Pancreas (tissue), 10 donors: ENCODE measurements at regions not wholly inside any gene's neighbourhood (a gene's known extent, or its start where the extent isn't known, plus 50 kb on each side); places are given as distances from the start of the nearest gene placed in this dataset.

Source experiments
- ATAC-seq, 4 donors: fragments of 200-7000 bp; cut with Tn5 transposase; one replicate each; pipeline versions ENCODE4 v1.8.0 to v1.9.1; 2020; ENCODE audit warnings: mild to moderate bottlenecking in 4 of 4, moderate library complexity in 4 of 4
- DNase-seq, 6 donors: peaks; one replicate each; pipeline ENCODE4 v3.0.0-alpha.2; 2020
- FAIRE-seq: peaks from 2 replicates; lab custom pipeline; 2012; peaks lifted over from hg19 to GRCh38; lab: Jason Lieb, UNC
- H3K27ac ChIP-seq, 4 donors: fragments of 200-600 bp; sonication (generic); 1 replicate in 3 of 4; 2 replicates in 1 of 4; pipeline versions ENCODE4 v1.5.0 to v1.8.0; 2020
- H3K27me3 ChIP-seq, 4 donors: fragments of 200-600 bp; one replicate each; pipeline ENCODE4 v1.8.0; 2021
- H3K36me3 ChIP-seq, 3 donors: fragments of 200-600 bp; sonication (generic) in 1 of 3; one replicate each; pipeline versions ENCODE4 v1.5.0 to v1.8.0; 2020 to 2021
- H3K4me1 ChIP-seq, 3 donors: fragments of 200-600 bp; one replicate each; pipeline ENCODE4 v1.8.0; 2021
- H3K4me3 ChIP-seq, 4 donors: fragments of 200-600 bp; sonication (generic) in 2 of 4; one replicate each; pipeline versions ENCODE4 v1.5.0 to v1.8.0; 2020 to 2021
- H3K9me3 ChIP-seq, 4 donors: fragments of 200-600 bp; one replicate each; pipeline ENCODE4 v1.8.0; 2021
- CTCF ChIP-seq, 4 donors: fragments of 200-600 bp; sonication (generic) in 3 of 4; IDR thresholded peaks; one replicate each; pipeline versions ENCODE4 v1.5.0 to v1.8.0; 2021; ENCODE audit warnings: antibody characterized with exemption in 4 of 4
- WGBS, 2 donors: extraction: QIAGEN DNeasy Blood & Tissue Kit; methylation state at CpG; one replicate each; pipeline ENCODE4 v1.1.7; 2013; 5-methylcytosine and 5-hydroxymethylcytosine counted together
- intact Hi-C, 3 donors: fragments of 100-400 bp; cut with DNase I; formaldehyde crosslinking; loops; one replicate each; pipeline versions ENCODE4 v1.11.1 to v1.14.2; 2022
- donor health status: healthy with polysubstance abuse.
- donor health status: DM: no; HTN: no; CAD: no; lungs with moderate emphysema.
- donor health status: DM: no; HTN: no; CAD: no.
- donor health status: control.
- donor health status: control.
- donor health status: Bipolar disorder and iron deficiency.
- donor health status: DM: yes; HTN: yes; CAD: no.
- donor health status: DM: no; HTN: no; CAD: no.
- donor health status: DM: no; HTN: no; CAD: no.
- donor health status: DM: yes; HTN: yes; CAD: no.

DNA sequence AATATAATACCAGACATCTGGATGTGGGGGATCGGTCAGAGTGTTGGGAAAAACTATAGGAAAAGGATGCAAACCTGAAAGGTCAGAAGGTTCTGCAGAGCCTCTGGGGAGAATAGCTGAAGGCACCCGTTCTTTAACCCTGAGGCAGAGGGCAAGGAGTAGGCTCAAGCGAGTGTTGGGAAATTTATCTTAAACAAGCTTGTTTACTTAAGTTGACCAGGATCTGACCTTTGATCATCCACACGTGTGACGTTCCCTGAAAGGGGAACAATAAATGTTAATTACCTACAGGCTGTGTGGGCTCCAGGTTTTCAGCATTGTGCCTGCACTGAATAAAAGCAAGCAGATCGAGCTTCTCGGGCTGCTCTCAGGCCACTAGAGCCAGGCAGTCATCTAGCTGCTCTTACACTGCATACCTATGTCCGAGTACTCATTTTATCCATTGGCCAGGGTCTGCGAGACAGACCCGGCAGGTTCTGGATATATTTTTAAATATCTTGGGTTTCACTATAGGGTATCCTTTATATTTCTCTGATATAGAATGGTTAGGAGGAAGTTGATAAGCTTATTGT lies 400.6 kb upstream of the CHST9 start:
- WGBS, 2 donors = 30 to 34% methylated on average over 10 of the region's 10 CpGs
- FAIRE-seq = no peak
- H3K4me3 ChIP-seq = no peak overlapping the region
- TF ChIP-seq CTCF (IDR thresholded peaks at IDR 0.05) = no peak
- peaks cover 0 to 4% (median 0%) of the 10 kb centered on the region in 4 donors for H3K9me3 ChIP-seq
- ATAC-seq = peak in 3 of 4 donors; percentile 22 to 46 (median 43)
- no peaks in the 10 kb centered on the region for H3K27me3 ChIP-seq
- H3K27ac ChIP-seq = no peak overlapping the region
- no peaks in the 10 kb centered on the region for H3K36me3 ChIP-seq
- DNase-seq = no peak
- intact Hi-C loops = no loop called here
- no peaks in the 10 kb centered on the region for H3K4me1 ChIP-seq

DNA sequence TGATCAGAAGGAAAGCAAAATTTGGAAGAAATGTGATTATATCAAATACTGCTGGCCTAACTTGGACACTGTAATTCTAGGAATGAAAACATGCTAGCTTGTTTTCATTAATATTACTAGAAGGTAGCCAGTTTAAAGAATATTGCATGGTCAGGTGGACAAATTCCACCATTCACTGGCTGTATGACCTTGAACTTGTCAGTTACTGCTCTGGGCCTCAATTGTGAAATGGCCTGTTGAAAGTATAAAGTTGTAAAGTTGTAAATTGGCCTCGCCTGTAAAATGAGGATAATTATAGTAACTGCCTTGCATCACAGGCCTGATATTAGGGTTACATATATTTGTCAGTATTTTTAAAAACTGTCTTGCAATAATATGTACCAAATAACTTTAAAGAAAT lies 398.4 kb upstream of the CHST9 start:
- no peak for FAIRE-seq
- H3K36me3 ChIP-seq = no peaks in the 10 kb centered on the region
- no peaks in the 10 kb centered on the region for H3K27me3 ChIP-seq
- intact Hi-C loops = no loop called here
- no peak overlapping the region for H3K27ac ChIP-seq
- H3K4me1 ChIP-seq = no peaks in the 10 kb centered on the region
- no peak overlapping the region for H3K4me3 ChIP-seq
- ATAC-seq = no peak
- TF ChIP-seq CTCF (IDR thresholded peaks at IDR 0.05) = no peak
- 47 to 51% methylated on average over 1 of the region's 1 CpG for WGBS, 2 donors
- DNase-seq = no peak
- no peaks in the 10 kb centered on the region for H3K9me3 ChIP-seq

GRCh38 chr18:27582760-27583412 lies 397.8 kb upstream of the CHST9 start:
- no peak for ATAC-seq
- Histone ChIP-seq H3K27ac (no peak overlapping the region), H3K4me3 (no peak overlapping the region), H3K9me3 (no peaks in the 10 kb centered on the region), H3K36me3 (no peaks in the 10 kb centered on the region), H3K27me3 (no peaks in the 10 kb centered on the region), H3K4me1 (no peaks in the 10 kb centered on the region)
- intact Hi-C loops = no loop called here
- no peak for TF ChIP-seq CTCF (IDR thresholded peaks at IDR 0.05)
- DNase-seq = no peak
- 44 to 88% methylated on average over 4 of the region's 4 CpGs for WGBS, 2 donors
- no peak for FAIRE-seq

GRCh38 chr18:27581296-27581904 lies 396.3 kb upstream of the CHST9 start:
- Histone ChIP-seq H3K4me1 (no peaks in the 10 kb centered on the region), H3K4me3 (no peak overlapping the region), H3K36me3 (no peaks in the 10 kb centered on the region), H3K9me3 (no peaks in the 10 kb centered on the region), H3K27ac (no peak overlapping the region), H3K27me3 (peaks cover 0 to 4% (median 0%) of the 10 kb centered on the region in 4 donors)
- WGBS, 2 donors = 84 to 96% methylated on average over 3 of the region's 3 CpGs
- DNase-seq (no peak), FAIRE-seq (no peak), ATAC-seq (no peak)
- intact Hi-C loops = no loop called here
- no peak for TF ChIP-seq CTCF (IDR thresholded peaks at IDR 0.05)

DNA sequence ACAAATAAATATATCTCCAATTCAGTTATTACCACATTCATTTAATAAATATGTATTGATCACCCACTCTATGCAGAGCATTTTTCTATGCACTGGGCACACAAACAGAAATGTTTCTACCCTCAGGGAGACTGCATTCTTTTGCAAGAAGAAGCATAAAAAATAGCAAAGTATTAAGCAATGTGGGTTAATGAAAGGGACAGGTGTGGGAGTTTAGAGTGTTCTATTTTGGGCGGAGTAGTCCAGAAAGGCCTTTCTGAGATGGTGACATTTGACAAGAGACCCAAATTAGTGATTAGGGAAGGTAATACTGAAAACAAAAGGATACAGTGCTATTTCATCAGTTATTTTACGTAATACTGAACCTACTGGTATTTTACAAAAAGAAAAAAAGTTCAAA lies 394.3 kb upstream of the CHST9 start:
- H3K27ac ChIP-seq = no peak overlapping the region
- intact Hi-C loops = no loop called here
- no peak for ATAC-seq
- DNase-seq = no peak
- H3K36me3 ChIP-seq = no peaks in the 10 kb centered on the region
- no peaks in the 10 kb centered on the region for H3K4me1 ChIP-seq
- WGBS, 2 donors = 80% methylated on average over 2 of the region's 2 CpGs
- no peak overlapping the region for H3K4me3 ChIP-seq
- H3K27me3 ChIP-seq = peaks cover 0 to 4% (median 0%) of the 10 kb centered on the region in 4 donors
- no peak for TF ChIP-seq CTCF (IDR thresholded peaks at IDR 0.05)
- FAIRE-seq = no peak
- no peaks in the 10 kb centered on the region for H3K9me3 ChIP-seq
